ENCODE measurements at regions not wholly inside any gene's neighbourhood (a gene's known extent, or its start where the extent isn't known, plus 50 kb on each side); places are given as distances from the start of the nearest gene placed in this dataset.

DNA sequence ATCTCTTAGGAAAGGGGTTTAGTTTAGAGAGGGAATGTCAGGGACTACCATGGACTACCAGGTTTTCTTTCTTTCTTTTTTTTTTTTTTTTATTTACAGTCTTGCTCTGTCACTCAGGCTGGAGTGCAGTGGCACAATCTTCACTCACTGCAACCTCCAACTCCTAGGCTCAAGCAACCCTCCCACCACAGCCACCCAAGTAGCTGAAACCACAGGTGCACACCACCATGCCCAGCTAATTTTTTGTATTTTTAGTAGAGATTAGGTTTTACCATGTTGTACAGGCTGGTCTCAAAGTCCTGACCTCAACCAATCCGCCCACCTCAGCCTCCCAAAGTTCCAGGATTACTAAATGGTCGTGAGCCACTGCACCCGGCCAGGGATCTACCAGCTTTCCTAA, 572.7 kb downstream of the CAAP1 start:
- TF ChIP-seq CTCF (IDR thresholded peaks at IDR 0.05) (no peak), POLR2A (IDR thresholded peaks at IDR 0.05) (no peak)
